H1 (cell line): ENCODE measurements at regions not wholly inside any gene's neighbourhood (a gene's known extent, or its start where the extent isn't known, plus 50 kb on each side); places are given as distances from the start of the nearest gene placed in this dataset.

Experiments used
- E2F6 ChIP-seq: IDR thresholded peaks from 2 replicates; pipeline ENCODE4 v1.6.1; 2012; ENCODE audit warnings: inconsistent platforms
- JUN ChIP-seq: IDR thresholded peaks from 2 replicates; pipeline ENCODE4 v1.6.1; 2011; ENCODE audit warnings: low read depth, mild to moderate bottlenecking, improper control_type of control experiment, low read length
- KDM4A ChIP-seq: IDR thresholded peaks from one replicate; pipeline ENCODE4 v1.7.1; 2012; ENCODE audit warnings: low read depth, mild to moderate bottlenecking, moderate library complexity, low read length, inconsistent platforms; ENCODE audit not compliant: severe bottlenecking
- KDM5A ChIP-seq: fragments of 200-600 bp; IDR thresholded peaks from 2 replicates; pipeline ENCODE4 v1.7.1; 2012; ENCODE audit warnings: mild to moderate bottlenecking, low read length, inconsistent platforms, mixed read lengths
- POLR2A ChIP-seq, 2 experiments: IDR thresholded peaks; 1 replicate in 1 of 2; 2 replicates in 1 of 2; pipeline ENCODE4 v1.6.1; 2011; ENCODE audit warnings: low read depth in 2 of 2, low read length in 2 of 2, mild to moderate bottlenecking in 2 of 2; ENCODE audit errors: control extremely low read depth in 1 of 2
- SAP30 ChIP-seq: fragments of 300-600 bp; sonication (generic); IDR thresholded peaks from 2 replicates; pipeline ENCODE4 v1.7.1; 2012; ENCODE audit warnings: low read length, moderate library complexity, mild to moderate bottlenecking, inconsistent platforms; ENCODE audit not compliant: insufficient read depth, insufficient replicate concordance
- SIN3A ChIP-seq, 2 experiments: IDR thresholded peaks in 1 of 2; conservative IDR thresholded peaks in 1 of 2; 2 replicates each; pipeline ENCODE4 v1.6.1; 2011 to 2012; ENCODE audit warnings: low read length in 2 of 2, improper control_type of control experiment in 1 of 2, low read depth in 1 of 2, mild to moderate bottlenecking in 1 of 2
- USF2 ChIP-seq: IDR thresholded peaks from 2 replicates; pipeline ENCODE4 v1.6.1; 2011; ENCODE audit warnings: low read length, improper control_type of control experiment
- TF ChIP-seq, protein P1 (sequence below), 3 experiments: IDR thresholded peaks; 1 replicate in 2 of 3; 2 replicates in 1 of 3; pipeline versions ENCODE4 v1.5.1 to v1.6.1; 2011; ENCODE audit warnings: low read length in 3 of 3, mild to moderate bottlenecking in 3 of 3, inconsistent platforms in 2 of 3, low read depth in 1 of 3, moderate library complexity in 1 of 3; ENCODE audit not compliant: insufficient read depth in 1 of 3; ENCODE audit errors: control extremely low read depth in 1 of 3

DNA sequence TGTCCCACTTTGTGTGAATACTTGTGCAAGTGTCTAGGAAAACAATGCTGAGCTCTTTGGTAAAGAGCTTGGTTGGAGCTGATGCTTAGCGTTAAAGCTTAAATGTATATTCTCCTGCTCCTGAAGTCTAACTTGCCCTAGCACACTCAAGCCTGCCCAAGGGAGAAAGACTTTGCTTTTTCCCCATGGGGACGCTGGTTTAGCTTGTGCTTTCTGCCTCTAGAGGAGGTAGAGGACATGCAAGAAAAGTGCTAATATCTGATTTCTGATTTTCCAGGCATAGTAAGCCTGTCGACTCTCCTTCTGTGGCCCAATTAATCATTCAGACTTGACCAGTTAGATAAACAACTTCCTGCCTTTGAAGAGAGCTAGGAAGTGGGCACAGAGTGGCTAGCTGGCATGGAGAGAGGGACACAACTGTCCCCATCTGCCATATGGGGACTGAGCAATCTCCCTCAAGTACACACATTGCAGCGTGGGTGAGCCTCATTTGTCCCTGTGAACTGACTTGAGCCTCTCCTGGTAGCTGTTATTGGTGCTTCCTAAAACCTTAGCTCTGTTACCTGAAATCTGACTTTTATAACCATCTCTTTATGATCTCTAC is 348.4 kb downstream of the BRINP1 start:
- TF ChIP-seq POLR2A (IDR thresholded peaks at IDR 0.05; ENCODE audit: control extremely low read depth in 1 of 2, low read depth in 2 of 2, low read length in 2 of 2) (no peak), USF2 (no peak), KDM4A (no peak), KDM5A (no peak), SAP30 (no peak), SIN3A (conservative IDR thresholded peaks at IDR 0.05 in 1 of 2, IDR thresholded peaks at IDR 0.05 in 1 of 2; ENCODE audit: low read depth in 1 of 2, low read length in 2 of 2) (no peak), JUN (no peak), E2F6 (no peak)
- TF ChIP-seq, protein P1, sequence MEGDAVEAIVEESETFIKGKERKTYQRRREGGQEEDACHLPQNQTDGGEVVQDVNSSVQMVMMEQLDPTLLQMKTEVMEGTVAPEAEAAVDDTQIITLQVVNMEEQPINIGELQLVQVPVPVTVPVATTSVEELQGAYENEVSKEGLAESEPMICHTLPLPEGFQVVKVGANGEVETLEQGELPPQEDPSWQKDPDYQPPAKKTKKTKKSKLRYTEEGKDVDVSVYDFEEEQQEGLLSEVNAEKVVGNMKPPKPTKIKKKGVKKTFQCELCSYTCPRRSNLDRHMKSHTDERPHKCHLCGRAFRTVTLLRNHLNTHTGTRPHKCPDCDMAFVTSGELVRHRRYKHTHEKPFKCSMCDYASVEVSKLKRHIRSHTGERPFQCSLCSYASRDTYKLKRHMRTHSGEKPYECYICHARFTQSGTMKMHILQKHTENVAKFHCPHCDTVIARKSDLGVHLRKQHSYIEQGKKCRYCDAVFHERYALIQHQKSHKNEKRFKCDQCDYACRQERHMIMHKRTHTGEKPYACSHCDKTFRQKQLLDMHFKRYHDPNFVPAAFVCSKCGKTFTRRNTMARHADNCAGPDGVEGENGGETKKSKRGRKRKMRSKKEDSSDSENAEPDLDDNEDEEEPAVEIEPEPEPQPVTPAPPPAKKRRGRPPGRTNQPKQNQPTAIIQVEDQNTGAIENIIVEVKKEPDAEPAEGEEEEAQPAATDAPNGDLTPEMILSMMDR (IDR thresholded peaks at IDR 0.05; ENCODE audit: control extremely low read depth in 1 of 3, insufficient read depth in 1 of 3, low read depth in 1 of 3, low read length in 3 of 3) = peak in 1 of 3 experiments; percentile 27; a peak in 2 of 4 replicates
